Fibroblast of villous mesenchyme (primary cell): ENCODE measurements at regions not wholly inside any gene's neighbourhood (a gene's known extent, or its start where the extent isn't known, plus 50 kb on each side); places are given as distances from the start of the nearest gene placed in this dataset.

Source experiments
- DNase-seq: peaks from one replicate; pipeline ENCODE4 v3.0.0-alpha.2; 2010; ENCODE audit warnings: low read depth
- H3K4me3 ChIP-seq: 2 replicates; pipeline ENCODE4 v1.5.1; 2011; ENCODE audit warnings: low read depth, mild to moderate bottlenecking, low read length
- TF ChIP-seq, protein P1 (sequence below): IDR thresholded peaks from 2 replicates; pipeline ENCODE4 v1.5.1; 2012; ENCODE audit warnings: low read depth, mild to moderate bottlenecking, low read length; ENCODE audit not compliant: insufficient read depth

DNA sequence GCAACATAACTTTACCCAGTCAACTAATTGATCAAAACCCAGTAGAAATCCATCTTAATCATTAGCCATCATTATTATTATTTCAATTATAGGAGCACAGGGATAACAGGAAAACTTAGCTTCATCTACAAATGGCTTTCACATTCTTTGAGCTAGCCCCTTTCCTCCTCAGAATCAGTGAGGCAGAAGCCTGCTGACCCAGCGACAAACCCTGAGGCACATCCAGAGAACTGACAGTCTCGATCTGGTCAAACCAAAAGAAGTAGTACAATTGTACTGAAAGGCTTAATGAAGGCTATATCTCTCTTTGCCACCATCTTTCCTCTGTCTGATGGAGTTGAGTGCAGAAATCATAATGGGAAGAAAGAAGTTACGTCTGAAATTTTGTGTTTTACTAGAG lies 109.8 kb upstream of the ARID2 start:
- TF ChIP-seq, protein P1, sequence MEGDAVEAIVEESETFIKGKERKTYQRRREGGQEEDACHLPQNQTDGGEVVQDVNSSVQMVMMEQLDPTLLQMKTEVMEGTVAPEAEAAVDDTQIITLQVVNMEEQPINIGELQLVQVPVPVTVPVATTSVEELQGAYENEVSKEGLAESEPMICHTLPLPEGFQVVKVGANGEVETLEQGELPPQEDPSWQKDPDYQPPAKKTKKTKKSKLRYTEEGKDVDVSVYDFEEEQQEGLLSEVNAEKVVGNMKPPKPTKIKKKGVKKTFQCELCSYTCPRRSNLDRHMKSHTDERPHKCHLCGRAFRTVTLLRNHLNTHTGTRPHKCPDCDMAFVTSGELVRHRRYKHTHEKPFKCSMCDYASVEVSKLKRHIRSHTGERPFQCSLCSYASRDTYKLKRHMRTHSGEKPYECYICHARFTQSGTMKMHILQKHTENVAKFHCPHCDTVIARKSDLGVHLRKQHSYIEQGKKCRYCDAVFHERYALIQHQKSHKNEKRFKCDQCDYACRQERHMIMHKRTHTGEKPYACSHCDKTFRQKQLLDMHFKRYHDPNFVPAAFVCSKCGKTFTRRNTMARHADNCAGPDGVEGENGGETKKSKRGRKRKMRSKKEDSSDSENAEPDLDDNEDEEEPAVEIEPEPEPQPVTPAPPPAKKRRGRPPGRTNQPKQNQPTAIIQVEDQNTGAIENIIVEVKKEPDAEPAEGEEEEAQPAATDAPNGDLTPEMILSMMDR, result no peak

DNA sequence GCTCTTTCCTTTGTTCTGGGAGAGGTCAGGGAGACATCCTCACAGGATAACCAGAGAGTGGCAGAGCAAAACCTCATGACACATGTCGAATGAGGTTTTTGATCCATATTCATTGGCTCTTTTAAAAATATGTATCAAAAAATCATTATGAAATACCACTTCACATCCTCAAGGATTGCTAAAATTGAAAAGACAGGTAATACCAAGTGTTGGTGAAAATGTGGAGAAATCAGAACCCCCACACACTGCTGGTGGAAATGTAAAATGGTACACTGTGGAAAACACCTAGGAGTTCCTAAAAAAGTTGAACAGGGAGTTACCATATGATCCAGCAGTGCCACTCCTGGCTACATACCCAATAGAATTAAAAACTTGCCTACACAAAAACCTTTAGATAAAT lies 107.8 kb upstream of the ARID2 start:
- no peak overlapping the region for H3K4me3 ChIP-seq
- TF ChIP-seq, protein P1, result no peak
- no peak for DNase-seq

More for the DNA sequence above, 109.8 kb upstream of the ARID2 start:
- no peak for DNase-seq
- no peak overlapping the region for H3K4me3 ChIP-seq

DNA sequence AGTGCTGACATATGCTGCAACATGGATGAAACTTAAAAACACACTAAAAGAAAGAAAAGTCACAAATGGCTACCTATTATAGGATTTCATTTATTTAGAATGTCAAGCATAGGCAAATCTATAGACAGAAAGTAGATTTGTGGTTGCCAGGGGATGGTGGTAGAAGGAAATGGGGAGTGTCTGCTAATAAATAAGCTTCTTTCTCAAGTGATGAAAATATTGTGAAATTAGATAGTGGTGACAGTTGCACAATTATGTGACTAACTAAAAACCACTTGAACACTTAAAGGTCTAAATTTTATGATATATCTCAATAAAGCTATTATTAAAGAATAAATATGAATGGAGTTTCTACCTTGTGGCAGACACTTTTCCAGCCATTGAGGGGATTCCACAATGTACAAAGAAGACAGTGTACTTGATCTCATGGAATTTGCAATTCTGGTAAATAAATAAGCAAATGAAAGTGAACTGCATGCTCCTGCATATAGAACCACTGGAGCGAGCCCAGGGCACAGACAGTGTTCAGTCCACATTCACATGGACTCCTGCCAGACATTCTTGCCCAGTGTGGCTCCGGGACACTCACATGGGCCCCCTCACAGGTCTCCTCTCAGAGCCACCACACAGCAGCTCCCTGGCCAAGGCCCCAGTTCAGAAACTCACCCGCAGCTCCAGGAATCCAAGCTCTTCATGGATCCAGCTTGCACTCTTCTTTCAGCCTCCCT lies 107.1 kb upstream of the ARID2 start:
- TF ChIP-seq, protein P1, result no peak
- no peak overlapping the region for H3K4me3 ChIP-seq
- no peak for DNase-seq

DNA sequence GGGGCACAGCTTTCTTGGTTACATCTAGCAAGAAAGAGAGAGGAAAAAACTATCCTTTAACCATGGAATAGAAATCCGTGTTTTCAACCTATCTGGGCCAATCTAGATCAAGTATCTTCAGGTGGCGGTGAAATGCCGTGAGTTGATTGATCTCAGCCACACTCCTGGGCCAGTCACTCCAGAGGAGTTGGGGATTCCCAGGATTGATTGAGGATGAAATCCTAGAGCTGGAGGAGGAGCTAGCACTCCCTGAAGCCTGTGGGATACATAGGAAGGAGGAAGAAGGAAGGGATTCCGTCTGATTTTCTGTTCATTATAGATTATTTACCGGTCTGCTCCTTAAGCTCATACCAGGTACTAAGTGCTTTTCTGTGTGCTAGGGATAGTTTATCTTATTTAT lies 106.3 kb upstream of the ARID2 start:
- no peak overlapping the region for H3K4me3 ChIP-seq
- DNase-seq, result no peak
- TF ChIP-seq, protein P1, result no peak

DNA sequence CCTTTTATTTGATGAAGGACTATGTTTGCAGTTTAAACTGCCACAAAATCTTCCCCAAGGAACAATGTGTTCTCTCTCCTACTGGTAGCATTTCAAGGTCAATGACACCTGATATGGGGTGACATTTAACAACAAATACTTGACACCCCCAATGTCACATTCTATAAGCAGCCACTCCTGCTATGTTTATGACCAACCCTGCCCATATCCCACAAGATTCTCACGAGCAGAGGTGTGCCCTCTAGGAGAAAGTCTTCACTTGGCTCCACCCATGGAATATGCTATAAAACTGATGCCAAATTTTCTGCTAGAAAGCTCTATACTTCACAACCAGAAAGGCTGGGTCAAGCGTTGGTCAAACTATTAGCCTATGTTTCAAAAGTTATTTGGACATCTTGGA lies 105.6 kb upstream of the ARID2 start:
- TF ChIP-seq, protein P1, result no peak
- no peak for DNase-seq
- no peak overlapping the region for H3K4me3 ChIP-seq

DNA sequence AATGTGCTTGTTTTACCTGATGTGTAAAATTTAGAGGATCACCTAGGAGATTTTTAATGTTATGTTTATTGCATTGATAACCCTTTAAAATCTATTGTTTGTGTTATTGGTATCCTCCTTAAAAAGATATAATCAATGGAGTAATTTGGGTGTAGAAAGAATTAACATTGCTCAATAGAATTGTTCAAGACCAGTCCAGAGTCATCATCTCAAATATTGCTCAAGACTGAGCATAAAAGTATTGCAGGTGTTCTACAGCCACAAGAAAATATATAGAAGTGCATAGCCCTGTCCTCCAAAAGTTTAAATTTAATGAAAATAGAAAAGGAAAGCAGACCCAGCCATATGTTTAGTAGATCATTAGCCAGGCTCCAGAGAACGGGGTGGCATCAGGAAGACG lies 102.5 kb upstream of the ARID2 start:
- no peak for DNase-seq
- H3K4me3 ChIP-seq, result no peak overlapping the region
- TF ChIP-seq, protein P1, result no peak

DNA sequence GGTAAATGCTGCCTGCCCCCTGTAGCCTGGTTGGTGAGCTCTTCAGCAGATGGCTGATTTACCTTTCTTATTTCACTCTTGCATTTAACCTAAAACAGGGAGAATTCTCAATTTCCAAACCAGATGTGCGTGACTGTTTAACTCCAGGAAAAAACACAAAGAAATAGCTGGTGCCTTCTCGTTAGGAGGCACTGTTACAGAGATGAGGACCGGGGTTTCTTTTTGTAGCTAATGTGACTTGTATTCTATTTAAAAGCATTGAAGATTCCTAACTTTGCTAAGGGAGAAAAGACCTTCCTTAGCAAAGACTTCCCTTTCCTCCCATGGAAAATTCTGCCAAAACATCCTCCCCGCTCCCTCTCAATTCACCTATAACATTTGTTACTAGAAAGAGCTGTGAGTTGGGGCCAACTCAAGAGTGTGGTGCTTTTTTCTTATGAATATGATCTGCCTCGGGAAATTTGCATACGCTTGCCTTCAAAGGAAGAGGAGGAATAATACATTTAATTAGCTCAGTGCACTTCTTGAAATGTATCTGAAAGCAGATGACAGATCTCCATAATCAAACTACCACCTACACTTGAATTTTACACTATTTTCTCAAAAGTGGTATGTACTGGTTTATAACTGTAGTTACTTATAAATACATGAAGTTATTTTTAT lies 102.0 kb upstream of the ARID2 start:
- TF ChIP-seq, protein P1, result no peak
- DNase-seq, result no peak
- no peak overlapping the region for H3K4me3 ChIP-seq
